ENCODE measurements at regions not wholly inside any gene's neighbourhood (a gene's known extent, or its start where the extent isn't known, plus 50 kb on each side); places are given as distances from the start of the nearest gene placed in this dataset.

- TF ChIP-seq REST (IDR thresholded peaks at IDR 0.05; ENCODE audit: borderline replicate concordance) (no peak), REST (CRISPR knock-in tag; IDR thresholded peaks at IDR 0.05; ENCODE audit: low read depth) (no peak), CXXC5 (CRISPR knock-in tag; IDR thresholded peaks at IDR 0.05) (no peak), SMARCE1 (IDR thresholded peaks at IDR 0.05) (no peak), PPARD (CRISPR knock-in tag; IDR thresholded peaks at IDR 0.05) (no peak), ZNF316 (IDR thresholded peaks at IDR 0.05) (no peak), ZBTB7A (IDR thresholded peaks at IDR 0.05; ENCODE audit: borderline replicate concordance, control insufficient read depth, low read depth, low read length) (no peak)
These were observed 70.3 kb upstream of the TARS1 start (continued) for GRCh38 chr5:33370466-33370859.
